ENCODE measurements at regions not wholly inside any gene's neighbourhood (a gene's known extent, or its start where the extent isn't known, plus 50 kb on each side); places are given as distances from the start of the nearest gene placed in this dataset.

GRCh38 chr4:42824278-42824977 is 68.1 kb upstream of the GRXCR1 start:
- no peak for DNase-seq
- TF ChIP-seq POLR2A (IDR thresholded peaks at IDR 0.05) (no peak), POLR2AphosphoS5 (IDR thresholded peaks at IDR 0.05) (no peak), CTCF (IDR thresholded peaks at IDR 0.05 in 8 of 11, conservative IDR thresholded peaks at IDR 0.05 in 3 of 11) (no peak)
- no peaks in the 10 kb centered on the region for H3K9me3 ChIP-seq
- no peak overlapping the region for H3K4me3 ChIP-seq
- H3K27ac ChIP-seq, result no peak overlapping the region
- no peaks in the 10 kb centered on the region for H3K4me1 ChIP-seq
- H3K27me3 ChIP-seq (replicated peaks in 1 of 7), result no peaks in the 10 kb centered on the region
- WGBS, 5 donors, result 90 to 100% (median 95%) methylated on average over 1 of the region's 1 CpG
- no peaks in the 10 kb centered on the region for H3K36me3 ChIP-seq
- intact Hi-C loops (cut with DNase I; ENCODE audit: low total_unique reads), result no loop called here

- H3K4me3 ChIP-seq, result no peak overlapping the region
- DNase-seq, result no peak
- H3K27ac ChIP-seq, result no peak overlapping the region
- H3K36me3 ChIP-seq, result no peaks in the 10 kb centered on the region
- intact Hi-C loops (cut with DNase I; ENCODE audit: low total_unique reads), result no loop called here
- no peaks in the 10 kb centered on the region for H3K27me3 ChIP-seq (replicated peaks in 1 of 7)
- TF ChIP-seq POLR2AphosphoS5 (IDR thresholded peaks at IDR 0.05), result no peak
- TF ChIP-seq POLR2A (IDR thresholded peaks at IDR 0.05), result no peak
- no peak for TF ChIP-seq CTCF (IDR thresholded peaks at IDR 0.05 in 8 of 11, conservative IDR thresholded peaks at IDR 0.05 in 3 of 11)
- peaks cover 0 to 7% (median 0%) of the 10 kb centered on the region in 6 donors for H3K4me1 ChIP-seq
- H3K9me3 ChIP-seq, result no peaks in the 10 kb centered on the region
Observed at GRCh38 chr4:42821230-42821629, 71.3 kb upstream of the GRXCR1 start.

DNA sequence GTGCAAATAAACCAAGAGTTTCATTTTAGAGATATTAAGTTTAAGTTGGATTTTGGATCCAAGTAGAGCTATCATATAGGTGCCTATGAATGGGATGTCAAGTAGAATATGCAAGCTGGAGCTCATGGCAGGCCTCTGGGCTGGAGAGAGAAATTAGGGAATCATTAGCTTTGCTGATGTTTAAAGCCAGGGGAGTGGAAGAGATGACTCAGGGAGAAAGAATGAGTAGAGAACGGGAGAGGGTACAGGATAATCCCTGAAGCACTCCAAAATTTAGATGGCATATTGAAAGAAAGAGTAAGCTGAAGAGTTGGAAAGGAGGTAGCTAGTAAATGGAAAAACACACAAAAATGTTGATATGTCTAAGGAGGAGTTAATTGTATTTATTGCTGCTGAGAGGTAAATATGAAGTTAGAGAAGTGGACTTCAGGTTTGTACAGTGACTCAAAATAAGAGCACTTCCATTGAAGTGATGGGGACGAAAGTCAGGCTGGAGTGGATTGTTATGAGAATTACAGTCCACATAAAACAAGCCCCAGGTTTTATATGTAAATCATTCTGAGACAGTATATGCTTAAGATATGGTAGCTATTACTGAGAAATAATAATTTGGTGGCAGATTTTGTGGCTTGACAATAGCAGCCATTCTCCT is 72.5 kb upstream of the GRXCR1 start:
- Histone ChIP-seq H3K4me3 (no peak overlapping the region), H3K36me3 (no peaks in the 10 kb centered on the region), H3K27me3 (replicated peaks in 1 of 7) (no peaks in the 10 kb centered on the region), H3K27ac (no peak overlapping the region), H3K9me3 (no peaks in the 10 kb centered on the region), H3K4me1 (peaks cover 0 to 7% (median 0%) of the 10 kb centered on the region in 6 donors)
- intact Hi-C loops (cut with DNase I; ENCODE audit: low total_unique reads), result no loop called here
- TF ChIP-seq CTCF (IDR thresholded peaks at IDR 0.05 in 8 of 11, conservative IDR thresholded peaks at IDR 0.05 in 3 of 11) (no peak), POLR2A (IDR thresholded peaks at IDR 0.05) (no peak), POLR2AphosphoS5 (IDR thresholded peaks at IDR 0.05) (no peak)
- WGBS, 5 donors, result 37 to 68% (median 61%) methylated on average over 2 of the region's 2 CpGs
- DNase-seq, result no peak

GRCh38 chr4:42817913-42818312 is 74.6 kb upstream of the GRXCR1 start:
- H3K36me3 ChIP-seq, result no peaks in the 10 kb centered on the region
- no peak for DNase-seq
- intact Hi-C loops (cut with DNase I; ENCODE audit: low total_unique reads), result no loop called here
- no peaks in the 10 kb centered on the region for H3K27me3 ChIP-seq (replicated peaks in 1 of 7)
- no peak overlapping the region for H3K4me3 ChIP-seq
- H3K9me3 ChIP-seq, result no peaks in the 10 kb centered on the region
- no peak overlapping the region for H3K27ac ChIP-seq
- TF ChIP-seq POLR2A (IDR thresholded peaks at IDR 0.05) (no peak), POLR2AphosphoS5 (IDR thresholded peaks at IDR 0.05) (no peak)
- peaks cover 0 to 7% (median 0%) of the 10 kb centered on the region in 6 donors for H3K4me1 ChIP-seq
